Heart right ventricle (tissue), 16 donors: ENCODE measurements at regions not wholly inside any gene's neighbourhood (a gene's known extent, or its start where the extent isn't known, plus 50 kb on each side); places are given as distances from the start of the nearest gene placed in this dataset.
"Not testable (repeated sequence)": the region's sequence is repeated elsewhere in the genome, so short reads cannot be mapped to it uniquely, and the experiment has no call there.

Experiments used
- ATAC-seq, 8 donors: fragments of 200-7000 bp; cut with Tn5 transposase; one replicate each; pipeline ENCODE4 v1.9.1; 2020; ENCODE audit warnings: mild to moderate bottlenecking in 8 of 8, moderate library complexity in 8 of 8, moderate number of reproducible peaks in 1 of 8
- DNase-seq, 2 donors: peaks; one replicate each; pipeline ENCODE4 v3.0.0-alpha.2; 2020
- H3K27ac ChIP-seq, 10 donors: fragments of 200-600 bp; sonication (generic) in 2 of 10; one replicate each; pipeline versions ENCODE4 v1.5.0 to v1.8.0; 2020 to 2022; ENCODE audit warnings: mild to moderate bottlenecking in 3 of 10
- H3K27me3 ChIP-seq, 7 donors: fragments of 200-600 bp; one replicate each; pipeline ENCODE4 v1.8.0; 2021 to 2022; ENCODE audit warnings: mild to moderate bottlenecking in 2 of 7
- H3K36me3 ChIP-seq, 9 donors: fragments of 200-600 bp; sonication (generic) in 1 of 9; one replicate each; pipeline versions ENCODE4 v1.5.0 to v1.8.0; 2020 to 2022; ENCODE audit warnings: mild to moderate bottlenecking in 2 of 9
- H3K4me1 ChIP-seq, 9 donors: fragments of 200-600 bp; sonication (generic) in 1 of 9; one replicate each; pipeline versions ENCODE4 v1.5.0 to v1.8.0; 2020 to 2022; ENCODE audit warnings: mild to moderate bottlenecking in 4 of 9
- H3K4me3 ChIP-seq, 10 donors: fragments of 200-600 bp; sonication (generic) in 2 of 10; one replicate each; pipeline versions ENCODE4 v1.5.0 to v1.8.0; 2020 to 2022; ENCODE audit warnings: mild to moderate bottlenecking in 7 of 10, moderate library complexity in 2 of 10
- H3K9me3 ChIP-seq, 11 donors: fragments of 200-600 bp in 10 of 11; sonication (generic) in 2 of 11; one replicate each; pipeline versions ENCODE4 v1.5.0 to v1.8.0; 2013 to 2022; ENCODE audit warnings: mild to moderate bottlenecking in 2 of 11, control low read depth in 1 of 11, moderate library complexity in 1 of 11
- WGBS, 2 donors: extraction: QIAGEN DNeasy Blood & Tissue Kit; methylation state at CpG; one replicate each; pipeline ENCODE4 v1.1.7; 2013; ENCODE audit warnings: inconsistent platforms in 1 of 2; 5-methylcytosine and 5-hydroxymethylcytosine counted together
- intact Hi-C, 10 donors: fragments of 100-400 bp; cut with DNase I; formaldehyde crosslinking; loops; one replicate each; pipeline versions ENCODE4 v1.11.1 to v1.14.2; 2022
- TF ChIP-seq, protein P1 (sequence below), 9 donors: fragments of 200-600 bp; sonication (generic) in 2 of 9; IDR thresholded peaks; one replicate each; pipeline versions ENCODE4 v1.5.0 to v1.8.0; 2021 to 2022; ENCODE audit warnings: antibody characterized with exemption in 9 of 9, mild to moderate bottlenecking in 5 of 9, moderate library complexity in 1 of 9
- donor health status: Arrhythmogenic right ventricular cardiomyopathy.
- donor health status: ischemic (EF 13 %, LVEDD 7.1; RV severe dilation, severe dysfunction).
- donor health status: healthy with polysubstance abuse.
- donor health status: DM: no; HTN: yes; CAD: no.
- donor health status: DM: no; HTN: no; CAD: no.
- donor health status: ischemic (EF 25% LVEDD 6.9; RV normal size, moderate dysfunction).
- donor health status: ischemic (EF 25% LVEDD 5.7; RV mildly dilated, moderate dysfunction).
- donor health status: healthy.
- donor health status: DM: yes; HTN: yes; CAD: no.
- donor health status: Ischemic cardiomyopathy.
- donor health status: ischemic (EF 35%, LVEDD 5.7; RV mildly dilated, moderate dysfunction).
- donor health status: nonischemic (EF 11% LVEDD 7.7; RV severe dilation, severe dysfunction).
- donor health status: DM: yes; HTN: yes; CAD: no.
- donor health status: PGD.
- donor health status: ischemic (EF 29% LVEDD 5.4; RV normal size, mild dysfunction).
- donor health status: nonischemic (EF 23%, LVEDD 6.1; RV moderate dilation, normal function).

DNA sequence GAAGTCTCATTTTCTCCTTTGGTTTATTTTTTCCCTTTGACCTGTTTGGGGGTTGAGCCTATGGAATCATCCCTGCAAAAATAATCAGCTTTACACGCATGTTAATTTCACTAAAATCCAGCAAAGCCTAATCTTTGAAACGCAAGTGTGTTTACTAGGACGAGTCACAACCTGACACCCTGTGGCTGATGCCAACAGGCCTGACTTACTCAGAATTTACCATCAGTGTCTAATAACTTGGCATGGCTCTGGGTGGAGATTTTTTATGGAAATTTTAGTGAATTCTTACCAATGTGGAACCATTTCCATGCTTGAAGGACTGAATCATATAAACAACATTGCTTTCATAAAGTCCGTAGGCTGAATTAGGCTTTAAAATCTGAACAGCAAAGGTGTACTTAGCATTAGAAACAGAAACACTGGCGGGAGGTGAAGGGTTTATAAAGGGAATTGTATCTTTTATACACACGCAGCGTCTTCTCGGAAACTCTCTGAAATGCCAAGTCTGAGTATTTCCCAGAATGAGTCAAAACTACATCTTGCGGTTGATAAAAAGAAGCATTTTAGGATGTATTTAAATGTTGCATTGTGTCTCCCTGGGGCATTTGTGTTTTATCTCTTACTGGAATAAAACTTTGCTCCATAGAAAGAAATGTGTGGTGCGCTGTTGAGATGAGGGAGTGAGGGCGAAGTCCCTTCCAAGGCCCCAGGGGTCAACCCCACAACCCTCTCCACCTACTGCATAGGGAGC lies 81.2 kb downstream of the DACT2 start:
- TF ChIP-seq, protein P1, sequence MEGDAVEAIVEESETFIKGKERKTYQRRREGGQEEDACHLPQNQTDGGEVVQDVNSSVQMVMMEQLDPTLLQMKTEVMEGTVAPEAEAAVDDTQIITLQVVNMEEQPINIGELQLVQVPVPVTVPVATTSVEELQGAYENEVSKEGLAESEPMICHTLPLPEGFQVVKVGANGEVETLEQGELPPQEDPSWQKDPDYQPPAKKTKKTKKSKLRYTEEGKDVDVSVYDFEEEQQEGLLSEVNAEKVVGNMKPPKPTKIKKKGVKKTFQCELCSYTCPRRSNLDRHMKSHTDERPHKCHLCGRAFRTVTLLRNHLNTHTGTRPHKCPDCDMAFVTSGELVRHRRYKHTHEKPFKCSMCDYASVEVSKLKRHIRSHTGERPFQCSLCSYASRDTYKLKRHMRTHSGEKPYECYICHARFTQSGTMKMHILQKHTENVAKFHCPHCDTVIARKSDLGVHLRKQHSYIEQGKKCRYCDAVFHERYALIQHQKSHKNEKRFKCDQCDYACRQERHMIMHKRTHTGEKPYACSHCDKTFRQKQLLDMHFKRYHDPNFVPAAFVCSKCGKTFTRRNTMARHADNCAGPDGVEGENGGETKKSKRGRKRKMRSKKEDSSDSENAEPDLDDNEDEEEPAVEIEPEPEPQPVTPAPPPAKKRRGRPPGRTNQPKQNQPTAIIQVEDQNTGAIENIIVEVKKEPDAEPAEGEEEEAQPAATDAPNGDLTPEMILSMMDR (IDR thresholded peaks at IDR 0.05) = no peak
- intact Hi-C loops = no loop called here
- WGBS, 2 donors = 94% methylated on average over 11 of the region's 11 CpGs

DNA sequence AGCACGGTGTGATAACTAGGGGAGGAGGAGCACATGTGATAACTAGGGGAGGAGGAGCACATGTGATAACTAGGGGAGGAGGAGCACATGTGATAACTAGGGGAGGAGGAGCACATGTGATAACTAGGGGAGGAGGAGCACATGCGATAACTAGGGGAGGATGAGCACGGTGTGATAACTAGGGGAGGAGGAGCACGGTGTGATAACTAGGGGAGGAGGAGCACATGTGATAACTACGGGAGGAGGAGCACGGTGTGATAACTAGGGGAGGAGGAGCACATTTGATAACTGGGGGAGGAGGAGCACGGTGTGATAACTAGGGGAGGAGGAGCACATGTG lies 85.7 kb downstream of the DACT2 start:
- H3K9me3 ChIP-seq, DNase-seq, H3K4me1 ChIP-seq, intact Hi-C loops, H3K27ac ChIP-seq, ATAC-seq, H3K4me3 ChIP-seq, H3K36me3 ChIP-seq: not testable (repeated sequence)
- WGBS, 2 donors = 80 to 86% methylated on average over 7 of the region's 7 CpGs
- H3K27me3 ChIP-seq = peaks cover 0 to 37% (median 12%) of the 10 kb centered on the region in 7 donors

More for the DNA sequence above, 81.2 kb downstream of the DACT2 start:
- H3K27ac ChIP-seq = no peak overlapping the region
- H3K4me3 ChIP-seq = no peak overlapping the region
- ATAC-seq (no peak), DNase-seq (no peak)
- H3K36me3 ChIP-seq = no peaks in the 10 kb centered on the region
- peaks cover 0 to 15% (median 7%) of the 10 kb centered on the region in 9 donors for H3K4me1 ChIP-seq
- H3K27me3 ChIP-seq = peaks cover 0 to 14% (median 0%) of the 10 kb centered on the region in 7 donors
- H3K9me3 ChIP-seq = no peaks in the 10 kb centered on the region

DNA sequence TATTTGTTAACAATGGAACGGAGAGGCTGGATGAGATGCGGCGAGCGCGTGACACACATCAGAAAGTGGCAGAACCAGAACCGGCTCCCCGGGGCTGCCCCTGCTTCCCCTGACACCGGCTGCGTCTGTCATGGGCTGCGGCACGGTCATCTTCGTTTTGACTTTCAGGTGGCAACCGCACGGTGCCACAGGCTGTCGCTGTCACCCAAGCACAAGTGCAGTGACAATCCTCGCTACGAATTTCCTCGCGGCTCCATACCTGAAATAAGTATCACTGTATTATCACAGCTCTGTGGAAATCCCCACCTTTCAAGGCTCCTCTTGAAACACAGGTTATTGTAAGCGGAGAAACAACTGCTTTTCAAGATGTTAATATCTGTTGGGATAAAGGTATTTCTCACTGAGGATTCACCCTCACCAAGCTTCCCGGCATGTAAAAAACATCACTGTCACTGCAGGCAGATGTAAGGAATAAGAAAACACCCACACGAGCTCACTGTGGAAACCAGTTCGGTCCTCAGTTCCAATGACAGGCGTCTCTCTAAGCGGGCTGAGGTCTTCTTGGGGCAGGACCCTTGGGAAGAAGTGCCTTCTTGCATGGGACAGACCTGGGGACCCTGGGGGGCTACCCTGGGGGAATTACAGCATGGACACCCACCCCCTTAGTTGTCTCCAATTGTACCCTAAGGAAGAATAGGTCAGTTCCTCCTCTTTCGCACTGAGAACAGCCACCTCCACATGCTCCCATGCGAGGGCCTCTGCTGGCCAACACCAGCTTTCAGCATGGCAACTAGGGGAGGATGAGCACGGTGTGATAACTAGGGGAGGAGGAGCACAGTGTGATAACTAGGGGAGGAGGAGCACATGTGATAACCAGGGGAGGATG lies 86.3 kb downstream of the DACT2 start:
- ATAC-seq = no peak
- 83 to 90% methylated on average over 28 of the region's 28 CpGs for WGBS, 2 donors
- DNase-seq = no peak
- H3K4me3 ChIP-seq = no peak overlapping the region
- H3K27ac ChIP-seq = no peak overlapping the region
- peaks cover 0 to 43% (median 12%) of the 10 kb centered on the region in 7 donors for H3K27me3 ChIP-seq
- TF ChIP-seq, protein P1 (IDR thresholded peaks at IDR 0.05) = no peak
- H3K9me3 ChIP-seq = no peaks in the 10 kb centered on the region
- no peaks in the 10 kb centered on the region for H3K36me3 ChIP-seq
- intact Hi-C loops = no loop called here
- H3K4me1 ChIP-seq = peaks cover 0 to 2% (median 0%) of the 10 kb centered on the region in 9 donors

DNA sequence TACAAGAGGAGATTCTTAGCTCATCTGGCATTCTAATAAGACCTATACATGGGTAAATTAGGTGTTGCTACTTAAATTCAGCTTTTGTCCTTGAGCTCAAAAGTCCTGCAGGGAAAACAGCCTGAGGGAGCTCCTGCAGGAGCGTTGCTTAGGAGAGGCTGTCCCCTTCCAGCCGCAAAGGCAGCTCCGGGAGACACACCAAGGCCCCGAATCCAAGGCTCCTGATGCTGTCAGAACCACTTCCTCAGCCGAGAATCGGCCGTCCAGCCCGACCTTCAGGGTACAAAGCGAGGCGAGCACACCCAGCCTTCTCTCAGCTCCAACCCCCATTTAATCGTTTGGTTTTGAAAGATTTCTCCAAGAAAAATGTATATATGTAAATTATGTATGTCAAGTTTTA lies 87.0 kb downstream of the DACT2 start:
- ATAC-seq = no peak
- Histone ChIP-seq H3K4me1 (peaks cover 0 to 2% (median 0%) of the 10 kb centered on the region in 9 donors), H3K9me3 (no peaks in the 10 kb centered on the region), H3K27me3 (peaks cover 0 to 47% (median 12%) of the 10 kb centered on the region in 7 donors), H3K27ac (no peak overlapping the region), H3K36me3 (no peaks in the 10 kb centered on the region), H3K4me3 (no peak overlapping the region)
- TF ChIP-seq, protein P1 (IDR thresholded peaks at IDR 0.05) = no peak
- WGBS, 2 donors = 46 to 56% methylated on average over 11 of the region's 11 CpGs
- intact Hi-C loops = no loop called here
- DNase-seq = no peak
